ENCODE measurements at regions not wholly inside any gene's neighbourhood (a gene's known extent, or its start where the extent isn't known, plus 50 kb on each side); places are given as distances from the start of the nearest gene placed in this dataset.

DNA sequence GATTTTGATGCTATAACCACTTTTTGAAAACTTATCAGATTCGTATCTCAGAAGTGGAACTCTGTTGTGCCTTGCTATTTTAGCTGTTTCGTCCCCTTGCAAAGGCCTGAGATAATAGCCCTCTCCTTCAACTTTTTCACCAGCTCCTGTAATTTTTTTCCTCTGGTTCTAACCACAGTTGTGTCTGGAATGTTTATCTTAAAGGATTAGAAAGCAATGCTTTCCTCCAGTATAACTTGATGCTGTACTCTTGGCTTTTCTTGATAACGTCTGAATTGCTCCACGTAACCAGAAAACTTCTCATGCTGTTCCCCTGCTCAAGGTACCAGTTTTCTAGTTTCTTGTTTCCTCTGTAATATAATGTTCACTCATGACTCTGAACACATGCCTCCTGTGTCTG is 209.4 kb downstream of the DTWD2 start:
- no peak for DNase-seq (ENCODE audit: extremely low spot score)
- TF ChIP-seq, protein P1, sequence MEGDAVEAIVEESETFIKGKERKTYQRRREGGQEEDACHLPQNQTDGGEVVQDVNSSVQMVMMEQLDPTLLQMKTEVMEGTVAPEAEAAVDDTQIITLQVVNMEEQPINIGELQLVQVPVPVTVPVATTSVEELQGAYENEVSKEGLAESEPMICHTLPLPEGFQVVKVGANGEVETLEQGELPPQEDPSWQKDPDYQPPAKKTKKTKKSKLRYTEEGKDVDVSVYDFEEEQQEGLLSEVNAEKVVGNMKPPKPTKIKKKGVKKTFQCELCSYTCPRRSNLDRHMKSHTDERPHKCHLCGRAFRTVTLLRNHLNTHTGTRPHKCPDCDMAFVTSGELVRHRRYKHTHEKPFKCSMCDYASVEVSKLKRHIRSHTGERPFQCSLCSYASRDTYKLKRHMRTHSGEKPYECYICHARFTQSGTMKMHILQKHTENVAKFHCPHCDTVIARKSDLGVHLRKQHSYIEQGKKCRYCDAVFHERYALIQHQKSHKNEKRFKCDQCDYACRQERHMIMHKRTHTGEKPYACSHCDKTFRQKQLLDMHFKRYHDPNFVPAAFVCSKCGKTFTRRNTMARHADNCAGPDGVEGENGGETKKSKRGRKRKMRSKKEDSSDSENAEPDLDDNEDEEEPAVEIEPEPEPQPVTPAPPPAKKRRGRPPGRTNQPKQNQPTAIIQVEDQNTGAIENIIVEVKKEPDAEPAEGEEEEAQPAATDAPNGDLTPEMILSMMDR (IDR thresholded peaks at IDR 0.05; ENCODE audit: control extremely low read depth, extremely low read depth, low read depth, missing control alignments) = no peak
- ChIA-PET CTCF (interaction anchor here (7.4 kb wide), 1 partner anchor 12 kb away, joined by 53 read pairs; no protein-coding TSS in a partner anchor), POLR2A (no interaction called here)

DNA sequence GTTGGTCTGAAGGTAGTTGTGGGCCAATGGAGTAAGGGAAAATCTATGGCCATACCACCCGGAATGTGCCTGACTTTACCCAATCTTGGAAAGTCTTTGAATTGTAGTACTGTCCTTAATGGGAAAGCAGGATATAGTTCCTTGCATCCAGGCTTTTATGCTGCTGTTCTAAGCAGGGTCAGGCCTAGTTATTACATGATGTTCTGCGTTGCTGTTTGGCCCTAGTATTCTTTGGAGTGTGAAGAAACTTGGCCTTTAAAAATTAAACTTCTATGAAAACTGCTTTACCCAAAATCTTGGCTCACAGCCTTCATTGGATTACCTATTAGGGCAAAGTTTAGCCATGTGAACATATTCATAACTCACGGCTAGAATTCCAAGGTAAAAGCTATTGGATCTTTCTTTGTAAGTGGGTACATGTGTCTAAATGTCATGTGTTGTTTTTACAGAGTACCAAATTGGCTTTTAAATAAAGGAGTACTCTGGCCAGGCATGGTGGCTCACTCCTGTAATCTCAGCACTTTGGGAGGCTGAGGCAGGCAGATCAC is 211.1 kb downstream of the DTWD2 start:
- POLR2A ChIA-PET = no interaction called here
- CTCF ChIA-PET = interaction anchor here (7.4 kb wide), 1 partner anchor 14 kb away, joined by 53 read pairs; no protein-coding TSS in a partner anchor

GRCh38 chr5:118776755-118777154 is 211.6 kb downstream of the DTWD2 start:
- ChIA-PET POLR2A (no interaction called here), CTCF (interaction anchor here (1.4 to 7.4 kb wide), 2 partner anchors 14 to 23 kb away, joined by 3 to 53 read pairs; no protein-coding TSS in a partner anchor)
- DNase-seq (ENCODE audit: extremely low spot score) = no peak
- TF ChIP-seq, protein P1 (IDR thresholded peaks at IDR 0.05; ENCODE audit: control extremely low read depth, extremely low read depth, low read depth, missing control alignments) = no peak

More for the DNA sequence above, 211.1 kb downstream of the DTWD2 start:
- TF ChIP-seq, protein P1 (IDR thresholded peaks at IDR 0.05; ENCODE audit: control extremely low read depth, extremely low read depth, low read depth, missing control alignments) = no peak
- no peak for DNase-seq (ENCODE audit: extremely low spot score)

DNA sequence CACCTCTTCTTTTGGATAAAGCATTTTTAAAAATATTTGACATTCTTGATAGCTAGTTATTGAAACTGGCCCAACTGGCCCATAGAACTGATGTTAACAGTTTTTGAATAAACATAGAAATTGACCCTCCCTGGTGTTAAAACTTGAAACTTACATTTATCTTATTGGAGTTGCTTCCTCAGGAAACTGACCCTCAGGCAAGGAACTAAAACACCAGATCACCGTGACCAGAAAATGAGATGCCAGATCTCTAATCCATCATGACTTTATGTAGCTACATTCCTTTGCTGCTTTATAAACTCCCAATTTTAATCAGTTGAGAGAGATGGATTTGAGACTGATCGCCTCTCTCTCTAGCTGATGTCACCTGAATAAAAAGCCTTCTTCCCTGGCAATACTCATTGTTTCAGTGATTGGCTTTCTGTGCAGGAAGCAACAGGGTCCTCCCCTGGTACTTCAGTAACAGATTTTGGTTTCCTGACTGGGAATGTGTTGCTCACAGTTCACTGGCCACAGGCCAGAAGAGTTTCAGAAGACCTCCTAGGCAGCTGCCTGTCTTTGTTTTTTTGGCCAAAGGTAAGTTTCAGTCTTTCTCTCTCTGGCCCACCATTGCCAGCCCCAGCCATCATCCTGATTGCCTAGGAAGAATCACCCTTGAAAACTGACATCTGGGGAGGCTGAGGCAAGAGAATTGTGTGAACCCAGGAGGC is 212.4 kb downstream of the DTWD2 start:
- POLR2A ChIA-PET = no interaction called here
- no peak for DNase-seq (ENCODE audit: extremely low spot score)
- CTCF ChIA-PET = interaction anchor here (0.7 to 7.4 kb wide), 4 partner anchors 8 to 22 kb away, joined by 3 to 53 read pairs (median 4); no protein-coding TSS in a partner anchor
- TF ChIP-seq, protein P1 (IDR thresholded peaks at IDR 0.05; ENCODE audit: control extremely low read depth, extremely low read depth, low read depth, missing control alignments) = no peak

GRCh38 chr5:118768607-118769175 is 219.7 kb downstream of the DTWD2 start:
- ChIA-PET CTCF (interaction anchor here (1.1 to 1.2 kb wide), 2 partner anchors 22 to 24 kb away, joined by 3 read pairs; no protein-coding TSS in a partner anchor), POLR2A (no interaction called here)
- DNase-seq (ENCODE audit: extremely low spot score) = no peak
- TF ChIP-seq, protein P1 (IDR thresholded peaks at IDR 0.05; ENCODE audit: control extremely low read depth, extremely low read depth, low read depth, missing control alignments) = no peak

- POLR2A ChIA-PET = no interaction called here
- CTCF ChIA-PET = no interaction called here
- TF ChIP-seq, protein P1 (IDR thresholded peaks at IDR 0.05; ENCODE audit: control extremely low read depth, extremely low read depth, low read depth, missing control alignments) = no peak
- no peak for DNase-seq (ENCODE audit: extremely low spot score)
Measured at GRCh38 chr5:118762291-118762690, 226.1 kb downstream of the DTWD2 start.
